Colonic mucosa (tissue), 4 donors: ENCODE measurements at regions not wholly inside any gene's neighbourhood (a gene's known extent, or its start where the extent isn't known, plus 50 kb on each side); places are given as distances from the start of the nearest gene placed in this dataset.
"Not testable (repeated sequence)": the region's sequence is repeated elsewhere in the genome, so short reads cannot be mapped to it uniquely, and the experiment has no call there.

Source experiments
- DNase-seq: peaks from one replicate; pipeline ENCODE4 v3.0.0-alpha.2; 2020
- H3K27ac ChIP-seq: fragments of 200-600 bp; one replicate; pipeline ENCODE4 v1.8.0; 2021
- H3K27me3 ChIP-seq: fragments of 200-600 bp; one replicate; pipeline ENCODE4 v1.8.0; 2021
- H3K36me3 ChIP-seq: fragments of 200-600 bp; one replicate; pipeline ENCODE4 v1.8.0; 2021
- H3K4me1 ChIP-seq: fragments of 200-600 bp; one replicate; pipeline ENCODE4 v1.8.0; 2021; ENCODE audit warnings: mild to moderate bottlenecking
- H3K4me3 ChIP-seq: fragments of 200-600 bp; one replicate; pipeline ENCODE4 v1.8.0; 2021
- H3K9ac ChIP-seq, 2 donors: one replicate each; pipeline ENCODE4 v1.7.0; 2013; ENCODE audit warnings: control low read depth in 2 of 2, low read depth in 2 of 2, low read length in 2 of 2
- H3K9me3 ChIP-seq: fragments of 200-600 bp; one replicate; pipeline ENCODE4 v1.8.0; 2021
- intact Hi-C: fragments of 100-400 bp; cut with DNase I; formaldehyde crosslinking; loops from one replicate; pipeline ENCODE4 v1.14.1; 2022
- TF ChIP-seq, protein P1 (sequence below): fragments of 200-600 bp; IDR thresholded peaks from one replicate; pipeline ENCODE4 v1.8.0; 2022; ENCODE audit warnings: antibody characterized with exemption, mild to moderate bottlenecking
- donor health status: healthy.
- donor health status: DM: no; HTN: no; CAD: no.
- donor health status: DM: no; HTN: no; CAD: no.

DNA sequence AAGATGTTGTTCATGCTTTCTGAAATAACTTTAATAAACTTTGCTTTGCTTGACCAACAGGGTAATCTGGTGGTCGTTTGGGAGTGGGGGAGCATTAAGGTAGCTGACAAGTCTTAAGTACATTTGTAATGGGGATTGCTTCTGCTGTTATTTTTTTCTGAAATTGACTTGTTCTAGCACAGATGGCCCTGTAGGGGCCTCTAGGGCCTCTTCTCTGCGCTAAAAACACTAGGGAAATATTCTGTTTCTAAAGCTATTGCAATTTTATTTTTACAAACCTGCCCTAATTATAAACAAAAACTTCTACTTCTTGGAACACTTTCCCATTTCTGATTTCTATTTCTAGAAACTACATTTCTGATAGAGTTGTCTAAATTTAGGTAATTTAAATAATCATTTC lies 191.3 kb upstream of the KCNJ3 start:
- Histone ChIP-seq H3K9ac (no peak overlapping the region), H3K36me3 (no peaks in the 10 kb centered on the region), H3K4me1 (no peaks in the 10 kb centered on the region), H3K9me3 (no peaks in the 10 kb centered on the region), H3K4me3 (no peak overlapping the region), H3K27ac (no peak overlapping the region), H3K27me3 (no peaks in the 10 kb centered on the region)
- intact Hi-C loops: no loop called here
- TF ChIP-seq, protein P1, sequence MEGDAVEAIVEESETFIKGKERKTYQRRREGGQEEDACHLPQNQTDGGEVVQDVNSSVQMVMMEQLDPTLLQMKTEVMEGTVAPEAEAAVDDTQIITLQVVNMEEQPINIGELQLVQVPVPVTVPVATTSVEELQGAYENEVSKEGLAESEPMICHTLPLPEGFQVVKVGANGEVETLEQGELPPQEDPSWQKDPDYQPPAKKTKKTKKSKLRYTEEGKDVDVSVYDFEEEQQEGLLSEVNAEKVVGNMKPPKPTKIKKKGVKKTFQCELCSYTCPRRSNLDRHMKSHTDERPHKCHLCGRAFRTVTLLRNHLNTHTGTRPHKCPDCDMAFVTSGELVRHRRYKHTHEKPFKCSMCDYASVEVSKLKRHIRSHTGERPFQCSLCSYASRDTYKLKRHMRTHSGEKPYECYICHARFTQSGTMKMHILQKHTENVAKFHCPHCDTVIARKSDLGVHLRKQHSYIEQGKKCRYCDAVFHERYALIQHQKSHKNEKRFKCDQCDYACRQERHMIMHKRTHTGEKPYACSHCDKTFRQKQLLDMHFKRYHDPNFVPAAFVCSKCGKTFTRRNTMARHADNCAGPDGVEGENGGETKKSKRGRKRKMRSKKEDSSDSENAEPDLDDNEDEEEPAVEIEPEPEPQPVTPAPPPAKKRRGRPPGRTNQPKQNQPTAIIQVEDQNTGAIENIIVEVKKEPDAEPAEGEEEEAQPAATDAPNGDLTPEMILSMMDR: no peak
- no peak for DNase-seq

DNA sequence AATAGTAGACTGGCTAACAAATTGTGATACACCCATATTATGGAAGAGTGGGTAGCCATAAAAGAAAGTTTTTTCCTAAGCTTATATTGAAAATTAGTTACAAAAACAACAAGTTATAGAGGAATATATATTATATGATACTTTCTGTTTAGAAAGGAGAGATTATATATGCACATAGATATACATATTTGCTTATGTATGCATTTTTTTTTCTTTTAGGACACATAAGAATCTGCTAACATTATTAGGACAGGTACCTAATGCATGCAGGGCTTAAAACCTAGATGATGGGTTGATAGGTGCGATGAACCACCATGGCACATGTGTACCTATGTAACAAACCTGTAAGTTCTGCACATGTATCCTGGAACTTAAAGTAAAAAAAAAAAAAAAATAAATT lies 179.6 kb upstream of the KCNJ3 start:
- Histone ChIP-seq H3K27ac (no peak overlapping the region), H3K27me3 (no peaks in the 10 kb centered on the region), H3K4me3 (no peak overlapping the region), H3K4me1 (no peaks in the 10 kb centered on the region), H3K9ac (no peak overlapping the region), H3K9me3 (no peaks in the 10 kb centered on the region), H3K36me3 (no peaks in the 10 kb centered on the region)
- no peak for DNase-seq
- TF ChIP-seq, protein P1: no peak
- intact Hi-C loops: no loop called here

DNA sequence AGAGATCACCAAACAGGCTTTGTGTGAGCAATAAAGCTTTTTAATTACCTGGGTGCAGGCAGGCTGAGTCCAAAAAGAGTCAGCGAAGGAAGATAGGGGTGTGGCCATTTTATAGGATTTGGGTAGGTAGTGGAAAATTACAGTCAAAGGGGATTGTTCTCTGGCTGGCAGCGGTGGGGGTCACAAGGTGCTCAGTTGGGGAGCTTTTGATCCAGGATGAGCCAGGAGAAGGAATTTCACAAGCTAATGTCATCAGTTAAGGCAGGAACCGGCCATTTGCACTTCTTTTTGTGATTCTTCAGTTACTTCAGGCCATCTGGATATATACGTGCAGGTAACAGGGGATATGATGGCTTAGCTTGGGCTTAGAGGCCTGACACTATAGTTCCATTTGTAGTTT lies 177.5 kb upstream of the KCNJ3 start:
- H3K27ac ChIP-seq, H3K9ac ChIP-seq, H3K27me3 ChIP-seq, H3K4me3 ChIP-seq, H3K36me3 ChIP-seq, H3K4me1 ChIP-seq, intact Hi-C loops, DNase-seq, H3K9me3 ChIP-seq: not testable (repeated sequence)

DNA sequence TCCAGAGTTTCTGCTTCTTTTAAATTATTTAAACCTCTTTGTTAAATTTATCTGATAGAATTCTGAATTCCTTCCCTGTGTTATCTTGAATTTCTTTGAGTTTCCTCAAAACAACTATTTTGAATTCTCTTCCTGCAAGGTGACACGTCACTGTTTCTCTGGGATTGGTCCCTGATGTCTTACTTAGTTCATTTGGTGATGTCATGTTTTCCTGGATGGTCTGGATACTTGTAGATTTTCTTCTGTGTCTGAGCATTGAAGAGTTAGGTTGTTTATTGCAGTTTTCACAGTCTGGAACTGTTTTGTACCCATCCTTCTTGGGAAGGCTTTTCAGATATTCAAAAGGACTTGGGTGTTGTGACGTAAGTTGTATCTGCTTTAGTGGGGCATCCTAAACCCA lies 172.3 kb upstream of the KCNJ3 start:
- TF ChIP-seq, protein P1: no peak
- no peak for DNase-seq
- intact Hi-C loops: no loop called here
- H3K9ac ChIP-seq: no peak overlapping the region
- H3K36me3 ChIP-seq: no peaks in the 10 kb centered on the region
- H3K9me3 ChIP-seq: no peaks in the 10 kb centered on the region
- H3K4me3 ChIP-seq: no peak overlapping the region
- no peak overlapping the region for H3K27ac ChIP-seq
- H3K4me1 ChIP-seq: no peaks in the 10 kb centered on the region
- H3K27me3 ChIP-seq: no peaks in the 10 kb centered on the region

DNA sequence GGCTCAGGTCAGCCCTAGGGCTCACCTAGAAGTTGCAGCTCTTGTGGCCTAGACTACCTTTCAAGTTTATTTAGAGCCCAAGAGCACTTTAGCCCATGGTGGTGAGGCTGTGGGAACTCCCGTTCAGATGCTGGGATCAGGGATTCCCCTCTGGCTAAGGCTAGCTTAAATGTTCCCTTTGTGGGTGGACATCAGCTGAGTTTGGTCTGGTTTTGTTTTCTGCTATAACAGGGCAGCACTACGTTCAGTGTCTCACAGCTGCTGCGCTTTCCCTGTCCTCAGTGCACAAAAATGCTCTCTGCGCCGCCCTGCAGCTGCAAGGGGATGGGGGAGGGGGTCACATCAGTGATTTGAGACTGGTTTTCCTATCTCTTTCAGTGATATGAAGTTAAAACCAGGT lies 170.5 kb upstream of the KCNJ3 start:
- Histone ChIP-seq H3K36me3 (no peaks in the 10 kb centered on the region), H3K27ac (no peak overlapping the region), H3K4me1 (no peaks in the 10 kb centered on the region), H3K9me3 (no peaks in the 10 kb centered on the region), H3K4me3 (no peak overlapping the region), H3K9ac (no peak overlapping the region), H3K27me3 (no peaks in the 10 kb centered on the region)
- intact Hi-C loops: no loop called here
- DNase-seq: no peak
- TF ChIP-seq, protein P1: no peak

DNA sequence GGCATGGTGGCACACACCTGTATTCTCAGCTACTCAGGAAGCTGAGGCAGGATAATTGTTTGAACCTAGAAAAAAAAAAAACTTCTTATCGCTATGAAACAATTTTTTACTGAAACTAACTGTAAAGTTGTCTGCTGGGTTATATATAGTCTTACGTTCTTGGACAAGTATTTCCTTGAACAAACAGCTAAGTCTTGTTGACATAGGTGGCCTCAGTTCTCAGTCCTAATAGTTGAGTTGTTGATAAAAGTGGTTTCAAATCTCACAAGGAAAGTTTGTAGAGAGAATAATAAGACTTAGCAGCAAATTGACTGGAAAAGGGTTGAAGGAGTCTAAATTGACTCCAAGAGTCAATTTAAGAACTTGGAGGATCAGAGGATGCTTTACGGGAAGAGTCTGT lies 166.5 kb upstream of the KCNJ3 start:
- no peak for DNase-seq
- intact Hi-C loops: no loop called here
- no peaks in the 10 kb centered on the region for H3K36me3 ChIP-seq
- no peak overlapping the region for H3K9ac ChIP-seq
- H3K9me3 ChIP-seq: no peaks in the 10 kb centered on the region
- no peaks in the 10 kb centered on the region for H3K4me1 ChIP-seq
- TF ChIP-seq, protein P1: no peak
- no peak overlapping the region for H3K4me3 ChIP-seq
- H3K27ac ChIP-seq: no peak overlapping the region
- no peaks in the 10 kb centered on the region for H3K27me3 ChIP-seq
